ENCODE measurements at regions not wholly inside any gene's neighbourhood (a gene's known extent, or its start where the extent isn't known, plus 50 kb on each side); places are given as distances from the start of the nearest gene placed in this dataset.

- no peak for DNase-seq (ENCODE audit: low spot score)
- TF ChIP-seq CTCF (conservative IDR thresholded peaks at IDR 0.05; ENCODE audit: low read depth): no peak
- ChIA-PET CTCF (interaction anchor here (0.7 kb wide), 1 partner anchor 1056 kb away, joined by 3 read pairs; no protein-coding TSS in a partner anchor), POLR2A (ENCODE audit: low non-redundant PET) (no interaction called here)
- H3K27ac ChIP-seq: no peak overlapping the region
Observed at GRCh38 chr9:86645303-86645702, 291.1 kb upstream of the TUT7 start.

GRCh38 chr9:86644675-86645034 is 290.4 kb upstream of the TUT7 start:
- ChIA-PET CTCF (interaction anchor here (0.6 kb wide), 1 partner anchor 79 kb away, joined by 3 read pairs; no protein-coding TSS in a partner anchor), POLR2A (ENCODE audit: low non-redundant PET) (no interaction called here)
- H3K27ac ChIP-seq: no peak overlapping the region
- no peak for DNase-seq (ENCODE audit: low spot score)
- no peak for TF ChIP-seq CTCF (conservative IDR thresholded peaks at IDR 0.05; ENCODE audit: low read depth)

DNA sequence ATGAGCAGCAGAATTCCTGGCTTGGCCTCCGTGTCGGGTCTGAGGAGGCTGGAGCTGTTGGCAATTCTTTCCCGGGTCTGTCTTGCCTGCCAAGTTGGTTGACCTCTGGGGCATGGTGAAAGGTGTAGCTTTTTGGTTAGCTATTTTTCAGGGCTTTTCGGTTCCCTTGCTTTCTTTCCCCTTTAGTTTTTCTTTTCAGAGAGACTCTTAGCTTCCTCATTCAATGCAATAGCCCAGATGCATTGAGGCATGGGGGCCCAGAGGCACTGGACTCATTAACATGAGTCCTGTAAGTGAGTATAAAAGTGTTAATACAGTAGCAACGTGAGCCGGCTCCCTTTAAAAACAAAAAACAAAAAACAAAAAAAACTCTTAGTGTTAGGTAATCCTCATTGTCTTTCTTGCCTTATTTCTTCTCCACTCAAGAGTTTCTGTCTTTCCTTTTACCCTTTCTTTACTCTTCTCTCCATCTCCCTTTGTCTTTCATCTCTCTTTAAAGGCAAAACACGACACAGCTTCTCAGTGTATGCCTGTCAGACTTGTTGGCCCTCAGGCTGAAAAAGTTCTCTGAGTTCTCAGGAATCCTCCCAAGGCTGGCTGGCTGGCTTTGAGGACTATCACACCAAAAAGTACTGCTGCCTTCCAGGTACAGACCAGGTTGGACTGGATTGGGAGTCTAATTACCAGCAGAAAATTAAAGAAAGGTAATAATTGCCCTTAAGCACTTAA is 289.9 kb upstream of the TUT7 start:
- CTCF ChIA-PET: interaction anchor here (0.6 kb wide), 2 partner anchors 9 to 141 kb away, joined by 3 to 4 read pairs; no protein-coding TSS in a partner anchor

GRCh38 chr9:86642721-86643120 is 288.5 kb upstream of the TUT7 start:
- no peak for DNase-seq (ENCODE audit: low spot score)
- no peak for TF ChIP-seq CTCF (conservative IDR thresholded peaks at IDR 0.05; ENCODE audit: low read depth)
- ChIA-PET POLR2A (ENCODE audit: low non-redundant PET) (no interaction called here), CTCF (interaction anchor here (0.6 kb wide), 1 partner anchor 155 kb away, joined by 3 read pairs; no protein-coding TSS in a partner anchor)
- H3K27ac ChIP-seq: no peak overlapping the region

More for the DNA sequence above, 289.9 kb upstream of the TUT7 start:
- no peak for DNase-seq (ENCODE audit: low spot score)
- H3K27ac ChIP-seq: no peak overlapping the region
- POLR2A ChIA-PET (ENCODE audit: low non-redundant PET): no interaction called here
- TF ChIP-seq CTCF (conservative IDR thresholded peaks at IDR 0.05; ENCODE audit: low read depth): no peak

GRCh38 chr9:86641970-86642369 is 287.8 kb upstream of the TUT7 start:
- CTCF ChIA-PET: no interaction called here
- H3K27ac ChIP-seq: no peak overlapping the region
- no peak for TF ChIP-seq CTCF (conservative IDR thresholded peaks at IDR 0.05; ENCODE audit: low read depth)
- POLR2A ChIA-PET (ENCODE audit: low non-redundant PET): no interaction called here
- no peak for DNase-seq (ENCODE audit: low spot score)

DNA sequence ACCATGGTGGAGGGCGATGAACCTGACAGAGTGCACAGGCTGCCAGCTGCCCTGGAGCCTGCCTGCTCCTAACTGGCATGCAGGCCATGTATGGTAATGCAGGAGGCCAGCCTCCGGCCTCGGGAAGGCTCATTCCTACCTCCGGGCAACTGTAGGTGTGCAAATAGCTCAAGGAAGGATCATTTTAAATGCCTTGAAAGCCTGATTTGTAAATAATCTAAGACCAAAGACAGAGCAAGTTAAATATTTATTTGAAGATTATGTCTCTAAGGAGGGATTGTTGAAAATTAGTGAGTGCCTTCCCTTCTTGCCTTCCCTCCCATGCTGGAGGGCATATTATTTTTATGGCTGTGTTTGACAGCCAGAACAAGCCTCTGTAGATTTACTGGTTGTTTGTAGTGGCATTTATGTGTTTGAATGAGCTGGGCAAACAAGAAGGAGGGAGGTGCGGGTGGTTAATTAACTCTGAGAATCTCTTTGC is 285.7 kb upstream of the TUT7 start:
- TF ChIP-seq CTCF (conservative IDR thresholded peaks at IDR 0.05; ENCODE audit: low read depth): no peak
- no peak overlapping the region for H3K27ac ChIP-seq
- DNase-seq (ENCODE audit: low spot score): no peak
- CTCF ChIA-PET: no interaction called here
- POLR2A ChIA-PET (ENCODE audit: low non-redundant PET): interaction anchor here (0.6 kb wide), 1 partner anchor 344 kb away, joined by 3 read pairs; no protein-coding TSS in a partner anchor

All from RWPE1 (cell line).